Activated B cell treated with CpG ODN at 0.5 μM for 24 hours (primary cell): ENCODE measurements at regions not wholly inside any gene's neighbourhood (a gene's known extent, or its start where the extent isn't known, plus 50 kb on each side); places are given as distances from the start of the nearest gene placed in this dataset.

Experiments used
- ATAC-seq: fragments of 200-7000 bp; cut with Tn5 transposase; one replicate; pipeline ENCODE4 v1.10.0; 2021; ENCODE audit warnings: low read depth, mild to moderate bottlenecking, moderate library complexity
- CTCF ChIA-PET: fragments of 350-600 bp; sonication (Branson Sonifier 250); formaldehyde crosslinking; loops from one replicate; lab custom pipeline; 2021; ENCODE audit warnings: antibody characterized with exemption; lab: Charles Lee
- POLR2A ChIA-PET: fragments of 350-600 bp; sonication (Branson Sonifier 250); formaldehyde crosslinking; loops from one replicate; lab custom pipeline; 2021; ENCODE audit warnings: antibody characterized with exemption; lab: Charles Lee
- DNase-seq: peaks from one replicate; pipeline ENCODE4 v3.0.0; 2022
- H3K27ac Mint-ChIP-seq: one replicate; pipeline ENCODE4 v1.8.0; 2020; ENCODE audit warnings: mixed read lengths
- H3K27me3 Mint-ChIP-seq: one replicate; pipeline ENCODE4 v1.8.0; 2021; ENCODE audit warnings: mixed read lengths
- H3K36me3 Mint-ChIP-seq: one replicate; pipeline ENCODE4 v1.8.0; 2021; ENCODE audit warnings: low read depth, mixed read lengths
- H3K4me1 Mint-ChIP-seq: one replicate; pipeline ENCODE4 v1.8.0; 2021; ENCODE audit warnings: mixed read lengths
- H3K4me3 Mint-ChIP-seq: one replicate; pipeline ENCODE4 v1.8.0; 2020; ENCODE audit warnings: mild to moderate bottlenecking, mixed read lengths
- H3K9me3 Mint-ChIP-seq: one replicate; pipeline ENCODE4 v1.8.0; 2020; ENCODE audit warnings: mixed read lengths
- CTCF ChIP-seq: fragments of 200-600 bp; IDR thresholded peaks from one replicate; pipeline ENCODE4 v1.8.0; 2022; ENCODE audit warnings: antibody characterized with exemption, mild to moderate bottlenecking
- intact Hi-C: fragments of 100-400 bp; cut with micrococcal nuclease; formaldehyde crosslinking; loops from one replicate; pipeline ENCODE4 v1.15.1; 2024

GRCh38 chr15:36208868-36209582 is 370.4 kb upstream of the CDIN1 start:
- Mint-ChIP-seq H3K4me1 (no peaks in the 10 kb centered on the region), H3K9me3 (peaks cover 3% of the 10 kb centered on the region), H3K27ac (no peak overlapping the region), H3K36me3 (no peaks in the 10 kb centered on the region), H3K27me3 (no peaks in the 10 kb centered on the region), H3K4me3 (no peak overlapping the region)
- ATAC-seq (no peak), DNase-seq (no peak)
- no peak for TF ChIP-seq CTCF
- ChIA-PET POLR2A (no interaction called here), CTCF (no interaction called here)
- intact Hi-C loops = no loop called here

GRCh38 chr15:36210426-36210825 is 369.0 kb upstream of the CDIN1 start:
- Mint-ChIP-seq H3K27me3 (no peaks in the 10 kb centered on the region), H3K4me1 (no peaks in the 10 kb centered on the region), H3K9me3 (peaks cover under 1% of the 10 kb centered on the region), H3K4me3 (no peak overlapping the region), H3K27ac (no peak overlapping the region), H3K36me3 (no peaks in the 10 kb centered on the region)
- CTCF ChIA-PET = no interaction called here
- intact Hi-C loops = no loop called here
- ATAC-seq (no peak), DNase-seq (no peak)
- TF ChIP-seq CTCF = no peak
- POLR2A ChIA-PET = no interaction called here

DNA sequence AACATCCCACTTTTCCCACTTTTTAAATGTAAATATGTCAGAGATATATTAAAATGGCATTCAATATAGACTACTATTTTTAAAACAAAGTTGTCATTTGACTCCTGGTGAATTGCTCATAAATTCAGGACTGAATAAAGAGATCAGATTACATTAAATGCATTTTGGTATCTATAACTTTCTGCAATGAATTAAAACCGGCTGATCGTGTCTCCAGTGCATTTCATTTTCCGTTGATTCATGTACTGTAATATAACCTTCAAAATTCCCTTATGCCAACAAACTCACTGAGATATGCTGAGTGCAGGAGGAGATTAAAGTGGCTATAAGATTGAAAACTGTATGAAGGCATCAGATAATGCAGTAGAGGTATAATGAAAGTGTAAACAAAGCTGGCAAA is 361.1 kb upstream of the CDIN1 start:
- H3K4me3 Mint-ChIP-seq = no peak overlapping the region

GRCh38 chr15:36218991-36219390 is 360.4 kb upstream of the CDIN1 start:
- no peak overlapping the region for H3K27ac Mint-ChIP-seq
- peaks cover 5% of the 10 kb centered on the region for H3K9me3 Mint-ChIP-seq
- no peaks in the 10 kb centered on the region for H3K4me1 Mint-ChIP-seq
- intact Hi-C loops = no loop called here
- ChIA-PET CTCF (no interaction called here), POLR2A (no interaction called here)
- DNase-seq = no peak
- no peak overlapping the region for H3K4me3 Mint-ChIP-seq
- H3K27me3 Mint-ChIP-seq = no peaks in the 10 kb centered on the region
- no peaks in the 10 kb centered on the region for H3K36me3 Mint-ChIP-seq
- no peak for ATAC-seq
- no peak for TF ChIP-seq CTCF

More for the DNA sequence above, 361.1 kb upstream of the CDIN1 start:
- H3K36me3 Mint-ChIP-seq = no peaks in the 10 kb centered on the region
- ChIA-PET CTCF (no interaction called here), POLR2A (no interaction called here)
- peaks cover 5% of the 10 kb centered on the region for H3K9me3 Mint-ChIP-seq
- no peak overlapping the region for H3K27ac Mint-ChIP-seq
- no peak for TF ChIP-seq CTCF
- no peaks in the 10 kb centered on the region for H3K27me3 Mint-ChIP-seq
- intact Hi-C loops = no loop called here
- no peak for ATAC-seq
- no peaks in the 10 kb centered on the region for H3K4me1 Mint-ChIP-seq
- DNase-seq = no peak

- ATAC-seq = no peak
- ChIA-PET CTCF (no interaction called here), POLR2A (no interaction called here)
- intact Hi-C loops = no loop called here
- Mint-ChIP-seq H3K4me3 (no peak overlapping the region), H3K4me1 (no peaks in the 10 kb centered on the region), H3K27ac (no peak overlapping the region), H3K36me3 (no peaks in the 10 kb centered on the region), H3K9me3 (peaks cover 2% of the 10 kb centered on the region), H3K27me3 (no peaks in the 10 kb centered on the region)
- TF ChIP-seq CTCF = no peak
- no peak for DNase-seq
Measured at GRCh38 chr15:36221992-36222391, 357.4 kb upstream of the CDIN1 start.
